Kidney (tissue), 13 donors: ENCODE measurements at regions not wholly inside any gene's neighbourhood (a gene's known extent, or its start where the extent isn't known, plus 50 kb on each side); places are given as distances from the start of the nearest gene placed in this dataset.

Experiments used
- DNase-seq, 5 donors: peaks; one replicate each; pipeline ENCODE4 v3.0.0-alpha.2; 2013 to 2020
- FAIRE-seq: peaks from 2 replicates; lab custom pipeline; 2012; peaks lifted over from hg19 to GRCh38; lab: Jason Lieb, UNC
- H3K27ac ChIP-seq, 2 donors: one replicate each; pipeline ENCODE4 v1.7.0; 2013; ENCODE audit warnings: low read depth in 2 of 2, low read length in 2 of 2, inconsistent platforms in 1 of 2
- H3K27me3 ChIP-seq: one replicate; pipeline ENCODE4 v1.7.1; 2013; ENCODE audit warnings: low read length, inconsistent platforms; ENCODE audit not compliant: control insufficient read depth, insufficient read depth
- H3K36me3 ChIP-seq, 3 donors: one replicate each; pipeline versions ENCODE4 v1.7.0 to v1.7.1; 2013; ENCODE audit warnings: low read length in 3 of 3, control low read depth in 1 of 3, inconsistent platforms in 1 of 3; ENCODE audit not compliant: insufficient read depth in 3 of 3, control insufficient read depth in 2 of 3
- H3K4me1 ChIP-seq, 3 donors: one replicate each; pipeline versions ENCODE4 v1.7.0 to v1.7.1; 2013; ENCODE audit warnings: low read length in 3 of 3, inconsistent platforms in 1 of 3, low read depth in 1 of 3; ENCODE audit not compliant: control insufficient read depth in 2 of 3, insufficient read depth in 2 of 3
- H3K4me3 ChIP-seq, 3 donors: one replicate each; pipeline versions ENCODE4 v1.7.0 to v1.8.1; 2013; ENCODE audit warnings: low read length in 3 of 3, control low read depth in 1 of 3, inconsistent platforms in 1 of 3
- H3K9ac ChIP-seq, 3 donors: one replicate each; pipeline versions ENCODE4 v1.7.0 to v1.7.1; 2013; ENCODE audit warnings: low read length in 3 of 3, control low read depth in 1 of 3, inconsistent platforms in 1 of 3
- H3K9me3 ChIP-seq, 3 donors: one replicate each; pipeline versions ENCODE4 v1.7.0 to v1.7.1; 2013; ENCODE audit warnings: low read length in 3 of 3, control low read depth in 1 of 3, inconsistent platforms in 1 of 3; ENCODE audit not compliant: control insufficient read depth in 2 of 3, insufficient read depth in 1 of 3
- CTCF ChIP-seq: IDR thresholded peaks from 3 replicates; pipeline ENCODE4 v1.5.1; 2012; ENCODE audit warnings: mild to moderate bottlenecking, moderate library complexity, borderline replicate concordance; ENCODE audit not compliant: insufficient read depth; ENCODE audit errors: extremely low read depth
- intact Hi-C: fragments of 100-400 bp; cut with DNase I; formaldehyde crosslinking; loops from one replicate; pipeline ENCODE4 v1.11.1; 2022
- donor health status: control.
- donor health status: control.
- donor health status: control.
- donor health status: control.
- donor health status: control.
- donor health status: DM: yes; HTN: yes; CAD: no.
- donor health status: Normal renal cell carcinoma (clear cell type).

- no peaks in the 10 kb centered on the region for H3K9me3 ChIP-seq
- no peak for TF ChIP-seq CTCF
- FAIRE-seq: no peak
These were observed 224.7 kb upstream of the PPP1R2C start for GRCh38 chrX:43002526-43003203.

GRCh38 chrX:43003204-43003565 lies 225.2 kb upstream of the PPP1R2C start:
- Histone ChIP-seq H3K4me1 (no peaks in the 10 kb centered on the region), H3K4me3 (no peak overlapping the region), H3K27me3 (no peaks in the 10 kb centered on the region), H3K9me3 (no peaks in the 10 kb centered on the region), H3K27ac (no peak overlapping the region), H3K9ac (no peak overlapping the region), H3K36me3 (no peaks in the 10 kb centered on the region)
- FAIRE-seq (peak; percentile 68), DNase-seq (no peak)
- no peak for TF ChIP-seq CTCF
- intact Hi-C loops: no loop called here

More at GRCh38 chrX:43002526-43003203, 224.7 kb upstream of the PPP1R2C start:
- intact Hi-C loops: no loop called here
- DNase-seq: no peak
- no peak overlapping the region for H3K27ac ChIP-seq
- H3K36me3 ChIP-seq: no peaks in the 10 kb centered on the region
- no peak overlapping the region for H3K9ac ChIP-seq
- no peak overlapping the region for H3K4me3 ChIP-seq
- no peaks in the 10 kb centered on the region for H3K4me1 ChIP-seq
- H3K27me3 ChIP-seq: no peaks in the 10 kb centered on the region

- DNase-seq: no peak
- no peak overlapping the region for H3K27ac ChIP-seq
- FAIRE-seq: peak; percentile 30
- no peaks in the 10 kb centered on the region for H3K9me3 ChIP-seq
- intact Hi-C loops: no loop called here
- no peak overlapping the region for H3K9ac ChIP-seq
- no peaks in the 10 kb centered on the region for H3K36me3 ChIP-seq
- no peak overlapping the region for H3K4me3 ChIP-seq
- no peaks in the 10 kb centered on the region for H3K27me3 ChIP-seq
- H3K4me1 ChIP-seq: no peaks in the 10 kb centered on the region
- no peak for TF ChIP-seq CTCF
These were observed 226.0 kb upstream of the PPP1R2C start for GRCh38 chrX:43003939-43004338.

GRCh38 chrX:43005561-43005960 lies 227.6 kb upstream of the PPP1R2C start:
- no peak overlapping the region for H3K9ac ChIP-seq
- no peak overlapping the region for H3K27ac ChIP-seq
- no peaks in the 10 kb centered on the region for H3K4me1 ChIP-seq
- TF ChIP-seq CTCF: no peak
- intact Hi-C loops: no loop called here
- H3K27me3 ChIP-seq: no peaks in the 10 kb centered on the region
- H3K4me3 ChIP-seq: no peak overlapping the region
- H3K36me3 ChIP-seq: no peaks in the 10 kb centered on the region
- no peak for FAIRE-seq
- no peaks in the 10 kb centered on the region for H3K9me3 ChIP-seq
- DNase-seq: no peak
